Large intestine (tissue), 3 donors: ENCODE measurements at regions not wholly inside any gene's neighbourhood (a gene's known extent, or its start where the extent isn't known, plus 50 kb on each side); places are given as distances from the start of the nearest gene placed in this dataset.

Source experiments
- DNase-seq, 2 donors: peaks; one replicate each; pipeline versions ENCODE4 v3.0.0 to v3.0.0-alpha.2; 2013
- H3K27ac ChIP-seq: one replicate; pipeline ENCODE4 v1.5.1; 2013; ENCODE audit warnings: low read length
- H3K27me3 ChIP-seq: 2 replicates; pipeline ENCODE4 v1.6.1; 2013; ENCODE audit warnings: low read length; ENCODE audit not compliant: control insufficient read depth, insufficient read depth
- H3K36me3 ChIP-seq: 2 replicates; pipeline ENCODE4 v1.6.1; 2013; ENCODE audit warnings: low read length; ENCODE audit not compliant: control insufficient read depth, insufficient read depth
- H3K4me1 ChIP-seq: one replicate; pipeline ENCODE4 v1.6.1; 2013; ENCODE audit warnings: low read length; ENCODE audit not compliant: control insufficient read depth, insufficient read depth
- H3K4me3 ChIP-seq: one replicate; pipeline ENCODE4 v1.5.1; 2013; ENCODE audit warnings: low read length
- H3K9me3 ChIP-seq: one replicate; pipeline ENCODE4 v1.6.1; 2013; ENCODE audit warnings: mild to moderate bottlenecking, low read depth, low read length, moderate library complexity; ENCODE audit not compliant: control insufficient read depth
- WGBS: methylation state at CpG from one replicate; pipeline ENCODE4 v1.1.5; 2013; ENCODE audit warnings: low lambda C conversion rate; ENCODE audit not compliant: insufficient coverage; 5-methylcytosine and 5-hydroxymethylcytosine counted together

DNA sequence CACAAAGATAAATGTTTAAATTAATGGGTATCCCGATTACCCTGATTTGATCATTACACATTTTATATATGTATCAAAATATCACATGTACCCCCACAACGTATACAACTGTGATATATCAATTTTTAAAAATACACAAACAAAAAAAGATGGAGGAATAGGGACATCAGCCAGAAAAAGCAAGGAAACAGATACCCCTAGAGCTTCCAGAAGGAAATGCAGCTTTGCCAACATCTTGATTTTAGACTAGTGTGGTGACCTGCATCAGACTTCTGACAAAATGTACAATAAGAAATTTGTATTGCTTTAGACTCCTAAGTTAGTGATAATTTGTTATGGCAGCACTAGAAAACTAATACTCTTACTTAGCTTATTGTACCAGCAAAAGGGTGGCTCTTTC is 483.8 kb downstream of the TUSC7 start:
- no peak for DNase-seq
- Histone ChIP-seq H3K9me3 (no peaks in the 10 kb centered on the region), H3K4me3 (no peak overlapping the region), H3K4me1 (no peaks in the 10 kb centered on the region), H3K27ac (no peak overlapping the region), H3K27me3 (no peaks in the 10 kb centered on the region), H3K36me3 (no peaks in the 10 kb centered on the region)
- 93% methylated on average over 2 of the region's 2 CpGs for WGBS

DNA sequence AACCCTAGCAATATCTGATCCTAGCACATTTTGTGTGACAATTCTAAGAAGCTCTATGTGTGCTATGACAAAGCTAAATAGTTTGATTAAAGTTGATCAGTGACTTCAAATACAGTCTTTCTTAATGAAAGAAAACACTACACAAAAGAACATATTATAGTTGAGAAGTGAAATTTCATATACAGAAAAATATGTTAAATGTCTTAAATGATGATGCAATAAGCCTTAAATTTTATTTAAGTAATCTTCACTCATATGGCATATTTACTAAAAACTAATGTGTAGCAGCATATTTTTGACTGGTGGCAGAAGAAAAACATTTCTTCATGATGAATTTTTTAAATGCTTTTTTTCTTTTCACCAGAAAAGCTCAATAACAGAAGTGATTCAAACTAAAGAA is 485.5 kb downstream of the TUSC7 start:
- Histone ChIP-seq H3K4me1 (peaks cover 2% of the 10 kb centered on the region), H3K36me3 (no peaks in the 10 kb centered on the region), H3K27ac (no peak overlapping the region), H3K9me3 (no peaks in the 10 kb centered on the region), H3K27me3 (no peaks in the 10 kb centered on the region), H3K4me3 (no peak overlapping the region)
- DNase-seq: no peak

DNA sequence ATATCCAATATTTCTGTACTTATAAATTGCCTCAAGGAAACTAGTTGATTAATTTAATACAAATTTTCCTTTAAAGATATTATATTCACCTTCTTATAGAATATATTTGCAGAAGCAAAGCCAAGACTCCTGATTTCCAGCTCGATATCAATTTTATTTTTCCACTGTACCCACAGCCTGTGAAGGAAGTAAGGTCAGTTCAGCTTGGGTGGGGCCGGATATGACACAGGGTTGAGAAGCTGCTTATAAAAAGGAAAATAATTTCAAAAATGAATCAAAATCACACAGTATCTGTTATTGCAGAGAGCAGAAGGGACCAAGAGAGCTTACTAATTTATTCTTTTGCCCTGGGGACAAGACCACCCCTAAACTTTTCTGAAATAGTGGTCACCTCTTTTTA is 491.4 kb downstream of the TUSC7 start:
- DNase-seq: no peak
- Histone ChIP-seq H3K4me1 (peaks cover 8% of the 10 kb centered on the region), H3K27me3 (no peaks in the 10 kb centered on the region), H3K9me3 (no peaks in the 10 kb centered on the region), H3K27ac (no peak overlapping the region), H3K36me3 (no peaks in the 10 kb centered on the region), H3K4me3 (no peak overlapping the region)
- WGBS: no CpG with 5 or more reads among the region's 2 CpGs

DNA sequence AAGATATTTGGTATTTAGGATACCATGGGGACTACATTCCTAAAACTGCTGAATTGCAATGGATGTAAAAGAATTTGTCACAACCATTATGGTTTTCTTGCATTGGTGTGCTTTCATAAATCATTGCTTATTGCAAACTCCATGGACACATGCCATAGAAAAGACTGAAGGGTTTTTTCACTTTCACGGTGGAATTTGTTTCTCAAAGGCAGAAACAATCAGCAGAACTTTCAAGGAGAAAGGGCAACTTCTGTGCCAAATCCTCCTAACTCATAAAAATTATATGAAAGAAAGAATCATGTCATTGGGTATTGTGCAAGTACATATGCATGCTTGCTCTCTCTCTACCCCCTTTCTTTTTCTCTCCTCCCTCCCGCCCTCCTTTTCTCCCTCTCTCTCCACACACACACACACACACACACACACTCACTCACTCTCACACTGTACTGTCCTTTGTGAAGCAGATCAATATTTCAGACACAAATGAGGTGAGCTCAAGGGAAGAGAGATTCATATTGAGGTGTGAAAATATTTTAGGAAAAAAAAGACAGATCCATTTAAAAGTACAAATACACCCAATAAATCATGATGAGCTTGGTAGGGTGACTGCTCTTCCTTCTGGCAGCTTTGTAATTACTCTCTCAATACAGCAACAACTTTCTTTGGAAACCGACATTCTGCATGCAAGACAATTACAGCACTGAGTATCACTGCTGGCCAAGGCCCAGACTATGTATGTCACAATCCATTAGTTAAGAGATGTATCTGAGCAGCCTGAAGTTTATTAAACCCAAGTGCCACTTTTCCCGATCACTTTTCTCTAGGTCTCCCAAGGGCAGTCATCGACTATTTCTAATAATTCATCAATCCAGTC is 492.6 kb downstream of the TUSC7 start:
- H3K4me3 ChIP-seq: no peak overlapping the region
- WGBS: 83% methylated on average over 1 of the region's 5 CpGs
- no peaks in the 10 kb centered on the region for H3K36me3 ChIP-seq
- no peaks in the 10 kb centered on the region for H3K9me3 ChIP-seq
- peak in 1 of 2 donors; percentile 7 for DNase-seq
- H3K4me1 ChIP-seq: peaks cover 8% of the 10 kb centered on the region
- peak overlapping the region; percentile 21 for H3K27ac ChIP-seq
- H3K27me3 ChIP-seq: no peaks in the 10 kb centered on the region

DNA sequence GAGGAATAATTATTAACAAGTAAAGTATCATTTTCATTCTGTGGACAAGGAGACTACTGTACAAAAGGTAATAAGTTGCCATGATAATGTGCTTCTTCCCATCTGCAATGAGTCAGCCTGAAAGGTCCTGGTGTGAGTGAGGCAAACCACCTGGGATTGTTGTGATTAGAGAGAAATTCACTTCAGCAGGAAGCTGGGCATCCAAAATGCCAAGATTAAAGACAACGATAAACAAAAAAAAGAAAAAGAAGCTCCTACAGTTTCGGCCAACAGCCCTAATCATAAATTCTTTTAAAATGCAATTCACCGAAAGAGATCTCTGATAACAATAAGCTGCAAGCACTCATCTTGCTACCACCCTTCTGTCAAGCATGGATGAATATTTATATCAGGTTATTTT is 507.8 kb downstream of the TUSC7 start:
- Histone ChIP-seq H3K27me3 (no peaks in the 10 kb centered on the region), H3K27ac (no peak overlapping the region), H3K4me3 (no peak overlapping the region), H3K36me3 (no peaks in the 10 kb centered on the region), H3K4me1 (peaks cover 4% of the 10 kb centered on the region), H3K9me3 (no peaks in the 10 kb centered on the region)
- no peak for DNase-seq
- WGBS: 83% methylated on average over 3 of the region's 3 CpGs

DNA sequence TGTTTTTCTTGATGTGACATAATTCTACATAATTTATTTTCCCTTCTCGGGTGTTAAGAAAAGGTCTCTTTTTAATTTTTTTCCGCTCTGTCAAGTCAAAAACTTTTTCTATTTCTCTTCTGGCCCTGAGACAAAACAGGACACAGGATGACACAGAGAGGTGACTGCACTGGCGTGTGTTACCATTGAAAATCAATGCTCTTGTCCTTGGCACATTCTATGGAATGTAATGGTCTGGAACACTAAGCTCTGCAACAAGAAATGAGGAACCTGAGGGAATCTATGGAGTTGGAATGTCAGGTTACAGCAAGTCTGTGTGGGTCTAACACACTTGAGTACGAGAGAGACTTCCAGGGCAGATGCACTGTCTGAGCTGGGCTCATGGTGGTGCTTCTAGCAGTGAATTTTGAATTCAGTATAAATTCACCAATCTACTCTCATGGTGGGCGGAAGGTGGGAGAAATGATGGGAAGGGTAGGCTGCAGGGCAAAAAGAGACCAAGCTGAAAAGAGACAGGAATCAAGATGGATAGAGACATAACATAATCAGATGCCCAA is 508.3 kb downstream of the TUSC7 start:
- H3K4me3 ChIP-seq: no peak overlapping the region
- H3K36me3 ChIP-seq: no peaks in the 10 kb centered on the region
- no peak overlapping the region for H3K27ac ChIP-seq
- peaks cover 4% of the 10 kb centered on the region for H3K4me1 ChIP-seq
- DNase-seq: no peak
- WGBS: 83% methylated on average over 1 of the region's 5 CpGs
- H3K9me3 ChIP-seq: no peaks in the 10 kb centered on the region
- H3K27me3 ChIP-seq: no peaks in the 10 kb centered on the region

DNA sequence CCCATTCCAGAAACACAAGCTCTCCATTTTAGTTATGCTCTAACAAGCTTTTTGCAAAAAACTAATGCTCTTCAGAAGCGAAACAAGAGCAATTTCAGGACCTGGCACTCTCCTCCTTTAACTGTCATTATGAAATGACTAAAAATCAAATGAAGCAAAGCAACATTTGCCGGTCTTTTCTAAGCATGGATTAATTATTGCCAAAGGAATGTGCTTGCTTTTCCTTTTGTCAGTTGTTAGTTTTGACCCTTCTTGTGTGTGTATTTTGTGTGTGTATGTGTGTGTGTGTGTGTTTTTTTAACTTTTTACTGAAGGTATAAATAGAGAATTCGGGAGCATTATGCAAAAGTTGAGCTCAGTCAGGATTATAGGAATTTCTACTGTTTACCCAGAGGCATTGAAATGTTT is 509.1 kb downstream of the TUSC7 start:
- Histone ChIP-seq H3K27me3 (no peaks in the 10 kb centered on the region), H3K36me3 (no peaks in the 10 kb centered on the region), H3K9me3 (no peaks in the 10 kb centered on the region), H3K4me3 (no peak overlapping the region), H3K4me1 (peaks cover 4% of the 10 kb centered on the region), H3K27ac (no peak overlapping the region)
- WGBS: 100% methylated on average over 1 of the region's 3 CpGs
- DNase-seq: no peak

DNA sequence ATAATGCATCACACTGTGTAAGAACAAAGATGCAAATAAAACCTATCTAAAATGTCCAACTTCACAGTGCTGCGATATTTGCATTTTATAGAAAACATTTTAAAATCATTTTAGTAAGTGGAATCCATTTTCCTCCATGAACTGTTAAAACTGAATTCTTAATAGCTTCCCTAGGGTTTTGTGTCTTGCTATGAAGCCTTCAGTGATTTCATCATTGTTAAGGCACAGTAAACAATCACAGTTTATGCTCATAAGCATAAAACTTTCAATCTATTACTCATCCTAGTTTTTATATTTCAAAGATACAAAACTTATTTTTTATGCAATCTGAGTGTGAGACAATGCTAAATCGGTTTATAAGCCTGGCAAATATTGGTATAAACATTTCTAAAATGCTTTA is 509.7 kb downstream of the TUSC7 start:
- Histone ChIP-seq H3K4me1 (peaks cover 4% of the 10 kb centered on the region), H3K9me3 (no peaks in the 10 kb centered on the region), H3K4me3 (no peak overlapping the region), H3K36me3 (no peaks in the 10 kb centered on the region), H3K27me3 (no peaks in the 10 kb centered on the region), H3K27ac (no peak overlapping the region)
- no peak for DNase-seq
- WGBS: 94% methylated on average over 2 of the region's 2 CpGs

DNA sequence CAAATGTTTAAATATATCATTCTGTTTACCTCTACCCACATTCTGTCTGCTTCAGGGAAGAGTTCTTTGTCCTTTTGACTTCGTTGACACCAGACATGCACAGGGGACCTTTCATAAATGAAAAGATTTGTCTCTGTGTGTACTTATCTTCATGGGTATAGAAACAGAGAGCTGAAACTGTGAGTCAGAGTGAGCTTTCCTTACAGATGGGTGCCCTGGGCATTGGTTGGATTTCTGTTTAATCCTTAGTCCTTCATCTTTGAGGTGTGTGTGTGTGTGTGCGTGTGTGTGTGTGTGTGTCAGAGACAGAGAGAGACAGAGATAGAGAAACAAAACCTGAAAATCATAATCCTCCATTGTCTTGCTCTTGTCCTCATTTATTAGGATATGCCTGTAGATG is 517.4 kb downstream of the TUSC7 start:
- no peak for DNase-seq

DNA sequence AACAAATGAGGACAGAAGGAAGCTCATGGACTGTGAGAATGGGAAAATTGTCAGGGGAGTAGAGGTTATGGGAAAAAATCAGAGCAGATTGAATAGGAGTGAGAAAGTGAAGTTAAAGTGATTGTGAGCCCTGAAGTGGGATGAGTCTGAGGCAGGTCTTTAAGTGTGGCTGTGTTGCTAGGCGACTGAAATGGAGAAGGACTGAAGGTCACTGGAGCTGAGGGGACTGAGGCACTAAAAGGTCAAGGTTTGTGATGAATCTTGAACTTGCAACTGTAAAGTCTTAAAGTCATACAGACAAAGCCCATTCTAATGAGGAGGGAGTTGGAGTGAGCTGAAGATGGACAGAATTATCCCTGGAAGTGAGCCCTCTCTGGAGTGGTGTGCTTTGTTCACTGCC is 518.9 kb downstream of the TUSC7 start:
- Histone ChIP-seq H3K27me3 (no peaks in the 10 kb centered on the region), H3K4me3 (no peak overlapping the region), H3K9me3 (no peaks in the 10 kb centered on the region), H3K4me1 (peaks cover 3% of the 10 kb centered on the region), H3K36me3 (no peaks in the 10 kb centered on the region), H3K27ac (no peak overlapping the region)
- WGBS: 67% methylated on average over 1 of the region's 1 CpG
- peak in 1 of 2 donors; percentile 37 for DNase-seq

More for the DNA sequence above, 517.4 kb downstream of the TUSC7 start:
- H3K4me3 ChIP-seq: no peak overlapping the region
- no peaks in the 10 kb centered on the region for H3K9me3 ChIP-seq
- H3K27me3 ChIP-seq: no peaks in the 10 kb centered on the region
- WGBS: no CpG with 5 or more reads among the region's 2 CpGs
- peaks cover 3% of the 10 kb centered on the region for H3K4me1 ChIP-seq
- H3K36me3 ChIP-seq: no peaks in the 10 kb centered on the region
- H3K27ac ChIP-seq: no peak overlapping the region

DNA sequence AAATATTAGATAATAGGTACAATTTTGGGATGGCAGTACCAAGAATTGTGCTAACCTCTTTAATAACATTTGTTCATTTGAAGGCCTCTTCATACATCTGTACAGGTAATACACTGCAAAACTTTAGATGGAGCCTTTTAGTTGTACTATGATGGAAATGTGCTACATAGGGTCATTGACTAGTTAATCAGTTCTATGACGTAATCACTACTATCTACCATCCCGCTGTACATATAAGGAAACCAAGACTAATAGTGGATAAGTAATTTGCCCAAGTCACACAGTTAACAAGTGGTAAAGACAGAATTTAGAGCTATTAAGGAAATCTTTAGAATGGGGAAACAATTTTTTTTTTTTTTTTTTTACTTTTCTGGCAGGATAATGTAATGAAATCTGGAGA is 521.3 kb downstream of the TUSC7 start:
- H3K4me3 ChIP-seq: no peak overlapping the region
- H3K36me3 ChIP-seq: no peaks in the 10 kb centered on the region
- no peak overlapping the region for H3K27ac ChIP-seq
- H3K27me3 ChIP-seq: no peaks in the 10 kb centered on the region
- peaks cover 3% of the 10 kb centered on the region for H3K4me1 ChIP-seq
- no peaks in the 10 kb centered on the region for H3K9me3 ChIP-seq
- no peak for DNase-seq
- 60% methylated on average over 1 of the region's 2 CpGs for WGBS
